Stomach (tissue), 8 donors: ENCODE measurements at regions not wholly inside any gene's neighbourhood (a gene's known extent, or its start where the extent isn't known, plus 50 kb on each side); places are given as distances from the start of the nearest gene placed in this dataset.

Source experiments
- DNase-seq, 2 donors: peaks; one replicate each; pipeline versions ENCODE4 v3.0.0 to v3.0.0-alpha.2; 2013 to 2019
- H3K27ac ChIP-seq, 5 donors: fragments of 200-600 bp in 4 of 5; sonication (generic) in 4 of 5; one replicate each; pipeline ENCODE4 v1.5.1; 2013 to 2019; ENCODE audit warnings: mild to moderate bottlenecking in 1 of 5, moderate library complexity in 1 of 5
- H3K27me3 ChIP-seq, 3 donors: fragments of 200-600 bp; sonication (generic); one replicate each; pipeline ENCODE4 v1.5.1; 2017 to 2019; ENCODE audit warnings: mixed run types in 1 of 3
- H3K36me3 ChIP-seq, 4 donors: fragments of 200-600 bp; sonication (generic); 1 replicate in 3 of 4; 2 replicates in 1 of 4; pipeline ENCODE4 v1.5.1; 2016 to 2019
- H3K4me1 ChIP-seq, 4 donors: fragments of 200-600 bp; sonication (generic); one replicate each; pipeline ENCODE4 v1.5.1; 2016 to 2019
- H3K4me3 ChIP-seq, 4 donors: fragments of 200-600 bp; sonication (generic) in 3 of 4; one replicate each; pipeline ENCODE4 v1.5.1; 2016 to 2019; ENCODE audit warnings: mild to moderate bottlenecking in 1 of 4
- H3K9me3 ChIP-seq, 4 donors: fragments of 200-600 bp; sonication (generic); one replicate each; pipeline ENCODE4 v1.5.1; 2016 to 2019
- CTCF ChIP-seq, 7 experiments: fragments of 450-650 bp in 4 of 7; fragments of 200-600 bp in 3 of 7; sonication (generic) in 3 of 7; IDR thresholded peaks; one replicate each; pipeline ENCODE4 v1.5.1; 2016 to 2019; ENCODE audit warnings: antibody characterized with exemption in 7 of 7, control low read depth in 2 of 7, mild to moderate bottlenecking in 1 of 7
- EP300 ChIP-seq: sonication (generic); formaldehyde crosslinking; IDR thresholded peaks from one replicate; pipeline ENCODE4 v1.6.1; 2017; ENCODE audit warnings: antibody characterized with exemption
- POLR2A ChIP-seq, 4 donors: fragments of 450-650 bp; IDR thresholded peaks; one replicate each; pipeline ENCODE4 v1.6.1; 2016; ENCODE audit warnings: antibody characterized with exemption in 4 of 4, control low read depth in 2 of 4, mild to moderate bottlenecking in 1 of 4, moderate library complexity in 1 of 4
- POLR2AphosphoS5 ChIP-seq, 3 donors: sonication (generic); formaldehyde crosslinking; IDR thresholded peaks; one replicate each; pipeline ENCODE4 v1.6.1; 2016; ENCODE audit warnings: antibody characterized with exemption in 3 of 3
- WGBS, 5 donors: extraction: QIAGEN DNeasy Blood & Tissue Kit in 3 of 5; methylation state at CpG; one replicate each; pipeline versions ENCODE4 v1.1.5 to v1.1.7; 2013 to 2018; 5-methylcytosine and 5-hydroxymethylcytosine counted together
- intact Hi-C: fragments of 100-400 bp; cut with DNase I; formaldehyde crosslinking; loops from one replicate; pipeline ENCODE4 v1.15.1; 2023; ENCODE audit warnings: low total_unique reads
- donor health status: healthy with polysubstance abuse.
- donor health status: Bipolar disorder and iron deficiency.
- donor health status: healthy.

- H3K4me1 ChIP-seq: no peaks in the 10 kb centered on the region
- no peaks in the 10 kb centered on the region for H3K27me3 ChIP-seq
- H3K4me3 ChIP-seq: no peak overlapping the region
- no peak for DNase-seq
- WGBS, 5 donors: 83 to 96% (median 87%) methylated on average over 1 of the region's 1 CpG
- intact Hi-C loops: no loop called here
- no peak overlapping the region for H3K27ac ChIP-seq
- no peaks in the 10 kb centered on the region for H3K36me3 ChIP-seq
- no peaks in the 10 kb centered on the region for H3K9me3 ChIP-seq
- TF ChIP-seq CTCF (IDR thresholded peaks at IDR 0.05) (no peak), POLR2A (IDR thresholded peaks at IDR 0.05) (no peak), POLR2AphosphoS5 (IDR thresholded peaks at IDR 0.05) (no peak), EP300 (no peak)
These were observed 320.5 kb upstream of the EMCN start for GRCh38 chr4:100838286-100838685.

- H3K4me3 ChIP-seq: no peak overlapping the region
- WGBS, 5 donors: 79 to 95% (median 83%) methylated on average over 1 of the region's 1 CpG
- no peaks in the 10 kb centered on the region for H3K9me3 ChIP-seq
These were observed 319.1 kb upstream of the EMCN start for GRCh38 chr4:100836929-100837328.

GRCh38 chr4:100834616-100835015 lies 316.8 kb upstream of the EMCN start:
- H3K4me3 ChIP-seq: no peak overlapping the region
- H3K27me3 ChIP-seq: no peaks in the 10 kb centered on the region
- H3K27ac ChIP-seq: no peak overlapping the region
- TF ChIP-seq EP300 (no peak), POLR2AphosphoS5 (IDR thresholded peaks at IDR 0.05) (no peak), POLR2A (IDR thresholded peaks at IDR 0.05) (no peak), CTCF (IDR thresholded peaks at IDR 0.05) (no peak)
- no peaks in the 10 kb centered on the region for H3K4me1 ChIP-seq
- H3K9me3 ChIP-seq: no peaks in the 10 kb centered on the region
- H3K36me3 ChIP-seq: no peaks in the 10 kb centered on the region
- DNase-seq: no peak
- intact Hi-C loops: no loop called here

More at GRCh38 chr4:100836929-100837328, 319.1 kb upstream of the EMCN start:
- DNase-seq: no peak
- intact Hi-C loops: no loop called here
- Histone ChIP-seq H3K27me3 (no peaks in the 10 kb centered on the region), H3K4me1 (no peaks in the 10 kb centered on the region), H3K36me3 (no peaks in the 10 kb centered on the region), H3K27ac (no peak overlapping the region)
- TF ChIP-seq CTCF (IDR thresholded peaks at IDR 0.05) (no peak), EP300 (no peak), POLR2AphosphoS5 (IDR thresholded peaks at IDR 0.05) (no peak), POLR2A (IDR thresholded peaks at IDR 0.05) (no peak)

- no peak for TF ChIP-seq CTCF (IDR thresholded peaks at IDR 0.05)
- no peak for TF ChIP-seq POLR2A (IDR thresholded peaks at IDR 0.05)
- no peak for TF ChIP-seq EP300
- TF ChIP-seq POLR2AphosphoS5 (IDR thresholded peaks at IDR 0.05): no peak
- H3K27me3 ChIP-seq: no peaks in the 10 kb centered on the region
- no peak overlapping the region for H3K4me3 ChIP-seq
- peak in 1 of 2 donors; percentile 43 for DNase-seq
- no peaks in the 10 kb centered on the region for H3K4me1 ChIP-seq
- H3K36me3 ChIP-seq: no peaks in the 10 kb centered on the region
- WGBS, 5 donors: 63 to 94% (median 81%) methylated on average over 1 of the region's 1 CpG
- H3K9me3 ChIP-seq: no peaks in the 10 kb centered on the region
- no peak overlapping the region for H3K27ac ChIP-seq
- intact Hi-C loops: no loop called here
These were observed 316.1 kb upstream of the EMCN start for GRCh38 chr4:100833906-100834305.
